Choroid plexus epithelial cell (primary cell): ENCODE measurements at regions not wholly inside any gene's neighbourhood (a gene's known extent, or its start where the extent isn't known, plus 50 kb on each side); places are given as distances from the start of the nearest gene placed in this dataset.

Experiments
- DNase-seq: peaks from one replicate; pipeline ENCODE4 v3.0.0-alpha.2; 2010; ENCODE audit warnings: low read depth
- H3K4me3 ChIP-seq: 2 replicates; pipeline ENCODE4 v1.5.1; 2011; ENCODE audit warnings: low read depth, mild to moderate bottlenecking, control low read depth, low read length, moderate library complexity
- CTCF ChIP-seq: conservative IDR thresholded peaks from 2 replicates; pipeline ENCODE4 v1.5.1; 2011; ENCODE audit warnings: low read depth, mild to moderate bottlenecking, control low read depth, inconsistent platforms, low read length, moderate library complexity

DNA sequence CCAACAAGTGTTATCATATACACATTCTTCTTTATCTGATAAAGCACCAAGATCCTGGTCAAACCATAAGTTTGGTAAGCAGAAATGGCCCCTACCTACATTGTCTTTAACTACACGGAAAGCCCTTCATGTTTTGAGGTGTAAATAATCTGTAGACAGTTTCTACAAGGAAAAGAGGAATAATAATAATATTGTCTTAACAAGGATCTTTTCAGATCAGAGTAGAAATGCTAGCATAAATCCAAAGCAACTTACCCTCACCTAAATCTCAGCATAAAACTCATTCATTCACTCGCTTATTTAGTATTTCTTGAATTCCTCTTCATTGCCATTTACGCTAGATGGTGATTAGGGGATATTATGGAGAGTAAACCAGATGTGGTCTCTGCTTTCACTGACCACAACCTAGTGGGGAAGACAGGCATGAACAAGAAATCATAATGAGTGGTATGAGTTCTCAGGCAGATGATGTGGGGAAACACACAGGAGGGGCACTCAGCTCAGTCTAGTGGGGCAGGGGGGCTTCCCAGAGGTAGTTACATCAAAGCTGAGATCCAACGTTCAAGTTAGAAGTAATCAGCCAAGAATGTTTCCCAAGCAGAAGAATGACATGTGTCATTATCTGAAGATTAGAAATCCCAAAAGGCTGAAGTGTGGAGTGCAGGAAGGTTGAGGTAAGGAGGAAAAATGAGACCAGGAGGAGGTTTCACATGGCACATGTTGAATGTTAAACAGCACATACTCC, 65.4 kb upstream of the ZC3H12C start:
- no peak overlapping the region for H3K4me3 ChIP-seq
- no peak for DNase-seq
- TF ChIP-seq CTCF, result no peak

DNA sequence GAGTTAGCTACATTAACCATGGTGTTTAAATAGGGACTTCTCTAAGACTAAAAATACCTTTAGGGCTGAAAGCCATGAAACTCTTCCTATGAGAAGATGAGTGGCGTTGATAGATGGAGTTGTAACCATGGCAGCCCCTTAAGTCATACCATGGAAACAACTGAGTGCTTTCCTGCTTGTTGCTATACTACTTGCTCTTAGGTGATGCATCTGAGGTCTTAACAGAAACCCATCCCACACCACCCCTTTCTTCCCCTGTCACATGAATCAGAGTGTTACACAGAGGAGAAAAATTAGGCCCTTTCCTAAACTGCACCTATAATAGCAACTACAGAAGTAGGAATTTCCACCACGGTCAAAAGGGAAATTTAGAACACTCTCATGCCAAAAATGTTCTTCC, 64.3 kb upstream of the ZC3H12C start:
- no peak overlapping the region for H3K4me3 ChIP-seq
- TF ChIP-seq CTCF, result no peak
- DNase-seq, result no peak

DNA sequence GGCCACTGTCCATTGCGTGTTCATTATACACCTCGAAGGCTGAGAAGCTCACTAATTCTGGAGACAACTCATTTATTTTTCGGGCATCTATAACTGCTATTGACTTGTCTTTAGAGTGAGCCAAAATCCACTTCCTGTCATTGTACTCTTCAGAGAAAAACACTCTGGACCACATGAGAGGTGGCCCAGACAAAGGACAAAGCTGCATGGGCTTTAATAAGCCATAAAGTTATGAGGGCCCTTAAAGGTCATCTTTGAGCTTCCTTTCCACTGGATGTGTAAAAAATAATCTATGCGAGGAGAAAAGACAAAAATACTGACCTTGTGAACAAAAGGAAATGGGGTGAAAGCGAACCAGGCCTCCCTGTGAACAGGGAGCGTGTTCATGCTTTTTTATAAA, 63.5 kb upstream of the ZC3H12C start:
- DNase-seq, result no peak
- no peak overlapping the region for H3K4me3 ChIP-seq
- no peak for TF ChIP-seq CTCF

- H3K4me3 ChIP-seq, result no peak overlapping the region
- no peak for TF ChIP-seq CTCF
- no peak for DNase-seq
These were observed 62.0 kb upstream of the ZC3H12C start for GRCh38 chr11:110031171-110031570.

GRCh38 chr11:110032259-110032658, 60.9 kb upstream of the ZC3H12C start:
- H3K4me3 ChIP-seq, result no peak overlapping the region
- TF ChIP-seq CTCF, result no peak
- no peak for DNase-seq

- no peak for DNase-seq
- H3K4me3 ChIP-seq, result no peak overlapping the region
- TF ChIP-seq CTCF, result no peak
These were observed 60.1 kb upstream of the ZC3H12C start for GRCh38 chr11:110032957-110033570.

GRCh38 chr11:110034806-110035205, 58.4 kb upstream of the ZC3H12C start:
- H3K4me3 ChIP-seq, result no peak overlapping the region
- no peak for TF ChIP-seq CTCF
- DNase-seq, result no peak
